DOHH2 (cell line): ENCODE measurements at regions not wholly inside any gene's neighbourhood (a gene's known extent, or its start where the extent isn't known, plus 50 kb on each side); places are given as distances from the start of the nearest gene placed in this dataset.

Experiments
- EZH2phosphoT487 ChIP-seq: fragments of 200-600 bp; sonication (generic); IDR thresholded peaks from 2 replicates; pipeline ENCODE4 v1.6.1; 2017; ENCODE audit warnings: borderline replicate concordance, mild to moderate bottlenecking, antibody characterized with exemption, low read length, moderate library complexity, mixed read lengths
- TF ChIP-seq, protein P1 (sequence below): fragments of 200-600 bp; sonication (generic); IDR thresholded peaks from one replicate; pipeline ENCODE4 v1.5.1; 2014; ENCODE audit warnings: antibody characterized with exemption, mild to moderate bottlenecking, low read depth, low read length; ENCODE audit not compliant: poor library complexity, severe bottlenecking

DNA sequence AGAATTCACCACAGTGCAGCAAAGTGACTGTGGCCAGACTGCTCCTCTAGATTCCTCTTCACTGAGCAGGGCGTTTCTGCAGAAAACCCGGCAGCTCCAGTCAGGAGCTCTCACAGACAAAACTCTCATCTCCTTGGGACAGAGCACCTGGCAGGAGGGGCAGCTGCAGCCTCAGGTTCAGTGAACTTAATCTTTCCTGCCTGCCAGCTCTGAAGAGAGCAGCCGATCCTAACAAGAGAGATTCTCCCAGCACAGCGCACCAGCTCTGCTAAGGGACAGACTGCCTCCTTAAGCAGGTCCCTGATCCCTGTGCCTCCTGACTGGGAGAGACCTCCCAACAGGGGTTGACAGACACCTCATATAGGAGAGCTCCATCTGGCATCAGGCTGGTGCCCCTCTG is 1065.5 kb downstream of the GRIK2 start:
- TF ChIP-seq, protein P1, sequence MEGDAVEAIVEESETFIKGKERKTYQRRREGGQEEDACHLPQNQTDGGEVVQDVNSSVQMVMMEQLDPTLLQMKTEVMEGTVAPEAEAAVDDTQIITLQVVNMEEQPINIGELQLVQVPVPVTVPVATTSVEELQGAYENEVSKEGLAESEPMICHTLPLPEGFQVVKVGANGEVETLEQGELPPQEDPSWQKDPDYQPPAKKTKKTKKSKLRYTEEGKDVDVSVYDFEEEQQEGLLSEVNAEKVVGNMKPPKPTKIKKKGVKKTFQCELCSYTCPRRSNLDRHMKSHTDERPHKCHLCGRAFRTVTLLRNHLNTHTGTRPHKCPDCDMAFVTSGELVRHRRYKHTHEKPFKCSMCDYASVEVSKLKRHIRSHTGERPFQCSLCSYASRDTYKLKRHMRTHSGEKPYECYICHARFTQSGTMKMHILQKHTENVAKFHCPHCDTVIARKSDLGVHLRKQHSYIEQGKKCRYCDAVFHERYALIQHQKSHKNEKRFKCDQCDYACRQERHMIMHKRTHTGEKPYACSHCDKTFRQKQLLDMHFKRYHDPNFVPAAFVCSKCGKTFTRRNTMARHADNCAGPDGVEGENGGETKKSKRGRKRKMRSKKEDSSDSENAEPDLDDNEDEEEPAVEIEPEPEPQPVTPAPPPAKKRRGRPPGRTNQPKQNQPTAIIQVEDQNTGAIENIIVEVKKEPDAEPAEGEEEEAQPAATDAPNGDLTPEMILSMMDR, result no peak
- no peak for TF ChIP-seq EZH2phosphoT487
